ENCODE measurements at regions not wholly inside any gene's neighbourhood (a gene's known extent, or its start where the extent isn't known, plus 50 kb on each side); places are given as distances from the start of the nearest gene placed in this dataset.

DNA sequence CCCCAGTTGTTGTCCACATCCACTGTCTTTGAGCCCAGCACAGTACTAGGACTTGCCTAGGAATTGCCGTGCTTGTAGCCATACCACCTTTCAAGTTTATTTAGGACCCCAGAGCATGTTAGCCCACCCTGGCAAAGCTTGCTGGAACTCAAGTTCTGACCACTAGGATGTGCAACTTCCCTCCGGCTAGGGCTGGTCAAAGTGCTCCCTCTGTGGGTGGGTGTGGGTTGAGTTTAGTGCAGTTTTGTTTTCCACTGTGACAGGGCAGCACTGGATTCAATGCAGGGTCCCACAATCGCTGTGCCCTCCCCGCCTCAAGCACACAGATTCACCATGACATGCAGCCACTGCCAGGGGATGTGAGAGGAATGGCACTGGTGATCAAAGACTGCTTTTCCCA lies 96.0 kb downstream of the RASGEF1B start:
- ATAC-seq (peak in 1 of 2 donors; percentile 19), DNase-seq (no peak)
- no peaks in the 10 kb centered on the region for H3K4me1 ChIP-seq (ENCODE audit: control insufficient read depth, insufficient read depth, low read length)
- 87% methylated on average over 4 of the region's 4 CpGs for WGBS
- H3K27me3 ChIP-seq (ENCODE audit: control insufficient read depth, insufficient read depth) = no peaks in the 10 kb centered on the region
- intact Hi-C loops (cut with DNase I) = no loop called here
- H3K9me3 ChIP-seq (ENCODE audit: control insufficient read depth, low read length) = no peaks in the 10 kb centered on the region
- no peak overlapping the region for H3K27ac ChIP-seq (ENCODE audit: low read length)
- no peak overlapping the region for H3K4me3 ChIP-seq (ENCODE audit: low read length)

- WGBS = 77% methylated on average over 4 of the region's 4 CpGs
- Histone ChIP-seq H3K27me3 (ENCODE audit: control insufficient read depth, insufficient read depth) (no peaks in the 10 kb centered on the region), H3K9me3 (ENCODE audit: control insufficient read depth, low read length) (no peaks in the 10 kb centered on the region), H3K4me3 (ENCODE audit: low read length) (no peak overlapping the region), H3K27ac (ENCODE audit: low read length) (no peak overlapping the region), H3K4me1 (ENCODE audit: control insufficient read depth, insufficient read depth, low read length) (no peaks in the 10 kb centered on the region)
- ATAC-seq (no peak), DNase-seq (no peak)
- intact Hi-C loops (cut with DNase I) = no loop called here
These were observed 101.8 kb downstream of the RASGEF1B start for GRCh38 chr4:81369886-81370285.

GRCh38 chr4:81366779-81367178 lies 104.9 kb downstream of the RASGEF1B start:
- no peak for DNase-seq
- WGBS = 88% methylated on average over 4 of the region's 4 CpGs
- no peak overlapping the region for H3K4me3 ChIP-seq (ENCODE audit: low read length)
- no peaks in the 10 kb centered on the region for H3K9me3 ChIP-seq (ENCODE audit: control insufficient read depth, low read length)
- no peaks in the 10 kb centered on the region for H3K4me1 ChIP-seq (ENCODE audit: control insufficient read depth, insufficient read depth, low read length)
- no peak for ATAC-seq
- H3K27ac ChIP-seq (ENCODE audit: low read length) = no peak overlapping the region
- H3K27me3 ChIP-seq (ENCODE audit: control insufficient read depth, insufficient read depth) = no peaks in the 10 kb centered on the region
- intact Hi-C loops (cut with DNase I) = no loop called here

DNA sequence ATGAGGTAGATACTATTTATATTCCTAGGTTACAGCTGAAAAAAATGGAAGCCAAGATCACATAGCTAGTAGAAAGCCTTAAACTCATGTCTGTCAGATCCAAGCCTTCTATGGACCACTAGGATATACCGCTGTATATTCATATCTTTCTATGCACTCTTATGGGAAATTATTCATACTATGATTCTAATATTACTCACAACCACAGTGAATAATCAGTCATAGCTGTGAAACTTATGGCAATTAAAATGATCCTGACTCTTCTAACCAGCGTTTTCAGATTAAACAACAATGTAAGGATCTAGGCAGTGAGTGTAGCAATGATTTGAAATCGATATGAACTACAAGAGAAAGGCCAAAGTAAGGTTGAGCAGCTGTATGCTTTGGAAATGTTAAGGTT lies 111.0 kb downstream of the RASGEF1B start:
- Histone ChIP-seq H3K4me1 (ENCODE audit: control insufficient read depth, insufficient read depth, low read length) (no peaks in the 10 kb centered on the region), H3K27ac (ENCODE audit: low read length) (no peak overlapping the region), H3K4me3 (ENCODE audit: low read length) (no peak overlapping the region), H3K27me3 (ENCODE audit: control insufficient read depth, insufficient read depth) (no peaks in the 10 kb centered on the region), H3K9me3 (ENCODE audit: control insufficient read depth, low read length) (no peaks in the 10 kb centered on the region)
- DNase-seq (no peak), ATAC-seq (no peak)
- 84% methylated on average over 3 of the region's 3 CpGs for WGBS
- intact Hi-C loops (cut with DNase I) = no loop called here

GRCh38 chr4:81359207-81359606 lies 112.5 kb downstream of the RASGEF1B start:
- 96% methylated on average over 1 of the region's 1 CpG for WGBS

DNA sequence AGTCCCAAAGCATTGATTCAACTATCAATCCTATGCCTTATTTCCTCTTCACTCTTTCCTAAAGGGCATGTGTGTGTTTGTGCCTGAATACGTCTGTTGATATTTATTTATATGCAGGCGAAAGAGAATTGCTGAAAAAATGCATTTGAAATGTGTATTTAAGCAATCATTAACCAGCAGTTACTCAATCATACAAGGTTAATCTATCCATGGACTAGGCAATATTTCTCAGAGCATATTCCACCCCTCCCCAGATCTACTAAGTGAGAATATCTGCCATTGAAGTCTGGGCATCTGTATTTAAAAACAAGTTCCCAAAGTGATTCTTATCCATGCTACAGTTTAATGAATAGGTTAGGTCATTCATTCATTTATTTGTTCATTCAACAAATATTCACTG lies 113.6 kb downstream of the RASGEF1B start:
- intact Hi-C loops (cut with DNase I) = loop anchor here in 1 of 4 donors (10.0 kb wide), 1 partner anchor 283 kb away; no protein-coding TSS in a partner anchor
- Histone ChIP-seq H3K27me3 (ENCODE audit: control insufficient read depth, insufficient read depth) (no peaks in the 10 kb centered on the region), H3K4me3 (ENCODE audit: low read length) (no peak overlapping the region), H3K27ac (ENCODE audit: low read length) (no peak overlapping the region), H3K4me1 (ENCODE audit: control insufficient read depth, insufficient read depth, low read length) (no peaks in the 10 kb centered on the region), H3K9me3 (ENCODE audit: control insufficient read depth, low read length) (no peaks in the 10 kb centered on the region)
- ATAC-seq (no peak), DNase-seq (no peak)
- WGBS = 84% methylated on average over 2 of the region's 2 CpGs

More at GRCh38 chr4:81359207-81359606, 112.5 kb downstream of the RASGEF1B start:
- intact Hi-C loops (cut with DNase I) = loop anchor here in 1 of 4 donors (10.0 kb wide), 1 partner anchor 284 kb away; no protein-coding TSS in a partner anchor
- ATAC-seq (no peak), DNase-seq (no peak)
- no peak overlapping the region for H3K4me3 ChIP-seq (ENCODE audit: low read length)
- no peaks in the 10 kb centered on the region for H3K9me3 ChIP-seq (ENCODE audit: control insufficient read depth, low read length)
- no peak overlapping the region for H3K27ac ChIP-seq (ENCODE audit: low read length)
- H3K4me1 ChIP-seq (ENCODE audit: control insufficient read depth, insufficient read depth, low read length) = no peaks in the 10 kb centered on the region
- H3K27me3 ChIP-seq (ENCODE audit: control insufficient read depth, insufficient read depth) = no peaks in the 10 kb centered on the region

DNA sequence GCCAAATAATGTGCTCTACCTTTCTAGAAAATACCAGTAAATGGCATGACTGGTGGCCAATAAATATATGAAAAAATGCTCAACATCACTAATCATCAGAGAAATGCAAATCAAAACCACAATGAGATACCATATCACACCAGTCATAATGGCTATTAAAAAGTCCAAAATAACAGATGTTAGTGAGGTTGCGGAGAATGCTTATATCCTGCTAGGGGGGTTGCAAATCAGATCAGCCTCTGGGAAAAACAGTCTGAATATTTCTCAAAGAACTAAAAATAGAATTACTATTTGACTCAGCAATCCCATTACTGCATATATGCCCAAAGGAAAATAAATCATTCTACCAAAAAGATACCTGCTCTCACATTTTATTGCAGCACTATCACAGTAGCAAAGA lies 115.1 kb downstream of the RASGEF1B start:
- ATAC-seq = no peak
- Histone ChIP-seq H3K27me3 (ENCODE audit: control insufficient read depth, insufficient read depth) (no peaks in the 10 kb centered on the region), H3K27ac (ENCODE audit: low read length) (no peak overlapping the region), H3K4me3 (ENCODE audit: low read length) (no peak overlapping the region), H3K9me3 (ENCODE audit: control insufficient read depth, low read length) (no peaks in the 10 kb centered on the region), H3K4me1 (ENCODE audit: control insufficient read depth, insufficient read depth, low read length) (no peaks in the 10 kb centered on the region)
- DNase-seq = no peak
- intact Hi-C loops (cut with DNase I) = loop anchor here in 1 of 4 donors (10.0 kb wide), 1 partner anchor 282 kb away; no protein-coding TSS in a partner anchor
- 90% methylated on average over 1 of the region's 1 CpG for WGBS

- no peak overlapping the region for H3K4me3 ChIP-seq (ENCODE audit: low read length)
- WGBS = 78% methylated on average over 2 of the region's 2 CpGs
- no peak for ATAC-seq
- no peaks in the 10 kb centered on the region for H3K9me3 ChIP-seq (ENCODE audit: control insufficient read depth, low read length)
- no peaks in the 10 kb centered on the region for H3K27me3 ChIP-seq (ENCODE audit: control insufficient read depth, insufficient read depth)
- no peak overlapping the region for H3K27ac ChIP-seq (ENCODE audit: low read length)
- no peak for DNase-seq
- intact Hi-C loops (cut with DNase I) = loop anchor here in 1 of 4 donors (10.0 kb wide), 1 partner anchor 280 kb away; no protein-coding TSS in a partner anchor
- H3K4me1 ChIP-seq (ENCODE audit: control insufficient read depth, insufficient read depth, low read length) = no peaks in the 10 kb centered on the region
These were observed 116.6 kb downstream of the RASGEF1B start for GRCh38 chr4:81355136-81355535.

DNA sequence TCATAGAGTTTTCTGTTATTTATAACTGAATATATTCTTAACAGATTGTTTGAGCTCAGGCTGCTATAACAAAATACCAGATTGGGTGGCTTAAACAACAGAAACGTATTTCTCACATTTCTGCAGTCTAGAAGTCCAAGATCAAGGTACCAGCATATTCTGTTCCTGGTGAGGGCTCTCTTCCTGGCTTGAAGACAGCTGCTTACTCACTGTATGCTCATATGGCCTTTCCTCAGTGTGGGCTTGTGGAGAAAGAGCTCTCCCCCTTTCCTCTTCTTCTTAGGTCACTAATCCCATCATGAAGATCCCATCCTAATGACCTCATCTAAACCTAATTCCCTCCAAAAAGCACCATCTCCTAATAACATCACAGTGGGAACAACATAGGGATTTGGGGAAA lies 117.8 kb downstream of the RASGEF1B start:
- Histone ChIP-seq H3K4me3 (ENCODE audit: low read length) (no peak overlapping the region), H3K9me3 (ENCODE audit: control insufficient read depth, low read length) (no peaks in the 10 kb centered on the region), H3K27me3 (ENCODE audit: control insufficient read depth, insufficient read depth) (no peaks in the 10 kb centered on the region), H3K4me1 (ENCODE audit: control insufficient read depth, insufficient read depth, low read length) (no peaks in the 10 kb centered on the region), H3K27ac (ENCODE audit: low read length) (no peak overlapping the region)
- WGBS = 74% methylated on average over 1 of the region's 1 CpG
- intact Hi-C loops (cut with DNase I) = loop anchor here in 3 of 4 donors (5.0 to 10.0 kb wide), 3 partner anchors 279 to 287 kb away; no protein-coding TSS in a partner anchor
- DNase-seq (no peak), ATAC-seq (no peak)

GRCh38 chr4:81352446-81352835 lies 119.3 kb downstream of the RASGEF1B start:
- H3K9me3 ChIP-seq (ENCODE audit: control insufficient read depth, low read length) = no peaks in the 10 kb centered on the region
- H3K27me3 ChIP-seq (ENCODE audit: control insufficient read depth, insufficient read depth) = no peaks in the 10 kb centered on the region
- no peak overlapping the region for H3K4me3 ChIP-seq (ENCODE audit: low read length)
- 80% methylated on average over 2 of the region's 2 CpGs for WGBS
- intact Hi-C loops (cut with DNase I) = loop anchor here in 3 of 4 donors (5.0 to 10.0 kb wide), 3 partner anchors 278 to 285 kb away; no protein-coding TSS in a partner anchor
- ATAC-seq (no peak), DNase-seq (no peak)
- H3K4me1 ChIP-seq (ENCODE audit: control insufficient read depth, insufficient read depth, low read length) = no peaks in the 10 kb centered on the region
- H3K27ac ChIP-seq (ENCODE audit: low read length) = no peak overlapping the region

- ATAC-seq = peak; percentile 76 to 81
These were observed 119.9 kb downstream of the RASGEF1B start for GRCh38 chr4:81351654-81352445.

More at GRCh38 chr4:81351654-81352445, 119.9 kb downstream of the RASGEF1B start:
- intact Hi-C loops (cut with DNase I) = loop anchor here (2.0 to 10.0 kb wide), 4 partner anchors 277 to 285 kb away; no protein-coding TSS in a partner anchor
- Histone ChIP-seq H3K4me1 (ENCODE audit: control insufficient read depth, insufficient read depth, low read length) (no peaks in the 10 kb centered on the region), H3K27me3 (ENCODE audit: control insufficient read depth, insufficient read depth) (no peaks in the 10 kb centered on the region), H3K9me3 (ENCODE audit: control insufficient read depth, low read length) (no peaks in the 10 kb centered on the region), H3K4me3 (ENCODE audit: low read length) (no peak overlapping the region), H3K27ac (ENCODE audit: low read length) (no peak overlapping the region)
- WGBS = 29% methylated on average over 11 of the region's 11 CpGs
- peak; percentile 61 to 81 (median 76) for DNase-seq
